IMR-90 (cell line): ENCODE measurements at regions not wholly inside any gene's neighbourhood (a gene's known extent, or its start where the extent isn't known, plus 50 kb on each side); places are given as distances from the start of the nearest gene placed in this dataset.

Experiments used
- ATAC-seq: fragments of 200-7000 bp; cut with Tn5 transposase; 2 replicates; pipeline ENCODE4 v1.9.1; 2020; ENCODE audit warnings: low read depth, mild to moderate bottlenecking, moderate library complexity
- BruUV-seq: library from RNA; stranded (reverse); fragments of 400-500 nt; replicated peaks from 2 replicates; lab custom pipeline; 2021; lab: Mats Ljungman, UMichigan
- CTCF ChIA-PET: fragments of 300-600 bp; formaldehyde crosslinking; extraction: SDS; loops from one replicate; lab custom pipeline; 2021; ENCODE audit warnings: antibody characterized with exemption; lab: Yijun Ruan, JAX
- POLR2A ChIA-PET: fragments of 300-600 bp; sonication (Branson Sonifier 250); formaldehyde crosslinking; loops from one replicate; lab custom pipeline; 2022; ENCODE audit warnings: antibody characterized with exemption; ENCODE audit not compliant: unreplicated experiment; lab: Charles Lee
- DNase-seq: peaks from one replicate; pipeline ENCODE4 v3.0.0; 2013
- H2AFZ ChIP-seq: replicated peaks from 2 replicates; pipeline ENCODE3; 2013; ENCODE audit warnings: low read length, mild to moderate bottlenecking; ENCODE audit not compliant: poor library complexity
- H2AK5ac ChIP-seq: 2 replicates; pipeline ENCODE4 v1.6.1; 2013; ENCODE audit warnings: low read depth, low read length, inconsistent platforms
- H2AK9ac ChIP-seq: replicated peaks from 2 replicates; pipeline ENCODE3; 2013; ENCODE audit warnings: mild to moderate bottlenecking, low read depth, low read length, moderate library complexity; ENCODE audit not compliant: poor library complexity
- H2BK120ac ChIP-seq: 2 replicates; pipeline ENCODE4 v1.6.1; 2013; ENCODE audit warnings: low read depth, low read length, inconsistent platforms
- H2BK15ac ChIP-seq: 3 replicates; pipeline ENCODE4 v1.6.1; 2013; ENCODE audit warnings: low read depth, low read length, inconsistent platforms
- H2BK20ac ChIP-seq: 2 replicates; pipeline ENCODE4 v1.6.1; 2013; ENCODE audit warnings: low read depth, mild to moderate bottlenecking, inconsistent platforms, low read length, moderate library complexity
- H2BK5ac ChIP-seq: 2 replicates; pipeline ENCODE4 v1.6.1; 2013; ENCODE audit warnings: mild to moderate bottlenecking, low read depth, low read length, inconsistent platforms; ENCODE audit not compliant: poor library complexity, severe bottlenecking
- H3K14ac ChIP-seq: replicated peaks from 2 replicates; pipeline ENCODE4 v1.6.1; 2013; ENCODE audit warnings: low read depth, low read length, inconsistent platforms
- H3K18ac ChIP-seq: 2 replicates; pipeline ENCODE4 v1.6.1; 2013; ENCODE audit warnings: low read depth, low read length, control low read depth
- H3K23ac ChIP-seq: 2 replicates; pipeline ENCODE4 v1.6.1; 2013; ENCODE audit warnings: low read depth, low read length, inconsistent platforms
- H3K27ac ChIP-seq: 2 replicates; pipeline ENCODE4 v1.5.1; 2013; ENCODE audit warnings: mild to moderate bottlenecking, control low read depth, low read length; ENCODE audit not compliant: insufficient read depth
- H3K27me3 ChIP-seq: 2 replicates; pipeline ENCODE4 v1.6.1; 2013; ENCODE audit warnings: low read length; ENCODE audit not compliant: control insufficient read depth, insufficient read depth
- H3K36me3 ChIP-seq: 2 replicates; pipeline ENCODE4 v1.6.1; 2013; ENCODE audit warnings: low read length, mixed read lengths; ENCODE audit not compliant: control insufficient read depth, insufficient read depth
- H3K4ac ChIP-seq: 2 replicates; pipeline ENCODE4 v1.6.1; 2013; ENCODE audit warnings: low read depth, low read length, inconsistent platforms
- H3K4me1 ChIP-seq: 2 replicates; pipeline ENCODE4 v1.6.1; 2013; ENCODE audit warnings: low read length, mixed read lengths; ENCODE audit not compliant: control insufficient read depth, insufficient read depth
- H3K4me2 ChIP-seq: 2 replicates; pipeline ENCODE4 v1.6.1; 2013; ENCODE audit warnings: low read depth, mild to moderate bottlenecking, control low read depth, low read length, moderate library complexity
- H3K4me3 ChIP-seq: 2 replicates; pipeline ENCODE4 v1.5.1; 2013; ENCODE audit warnings: low read depth, mild to moderate bottlenecking, control low read depth, low read length, moderate library complexity; ENCODE audit not compliant: insufficient read depth
- H3K56ac ChIP-seq: 2 replicates; pipeline ENCODE4 v1.6.1; 2013; ENCODE audit warnings: low read length, inconsistent platforms; ENCODE audit not compliant: insufficient read depth; ENCODE audit errors: extremely low read depth
- H3K79me1 ChIP-seq, 2 experiments: 2 replicates each; pipeline ENCODE4 v1.6.1; 2013; ENCODE audit warnings: low read length in 2 of 2, inconsistent platforms in 1 of 2, low read depth in 1 of 2
- H3K9ac ChIP-seq: 2 replicates; pipeline ENCODE4 v1.6.1; 2013; ENCODE audit warnings: low read depth, low read length, control low read depth
- H3K9me1 ChIP-seq: 2 replicates; pipeline ENCODE4 v1.6.1; 2013; ENCODE audit warnings: low read length, inconsistent platforms; ENCODE audit not compliant: insufficient read depth
- H3K9me3 ChIP-seq: 2 replicates; pipeline ENCODE4 v1.6.1; 2013; ENCODE audit warnings: low read length; ENCODE audit not compliant: control insufficient read depth, insufficient read depth
- H4K20me1 ChIP-seq: 2 replicates; pipeline ENCODE4 v1.6.1; 2013; ENCODE audit warnings: low read length, inconsistent platforms; ENCODE audit not compliant: insufficient read depth
- H4K5ac ChIP-seq: 2 replicates; pipeline ENCODE4 v1.6.1; 2013; ENCODE audit warnings: mild to moderate bottlenecking, low read depth, low read length, control low read depth
- H4K8ac ChIP-seq, 2 experiments: 2 replicates each; pipeline ENCODE4 v1.6.1; 2013; ENCODE audit warnings: low read depth in 2 of 2, low read length in 2 of 2, control low read depth in 1 of 2, inconsistent platforms in 1 of 2
- H4K91ac ChIP-seq: 2 replicates; pipeline ENCODE4 v1.6.1; 2013; ENCODE audit warnings: low read depth, low read length, inconsistent platforms; ENCODE audit not compliant: insufficient read depth
- BHLHE40 ChIP-seq: fragments of 150-350 bp; IDR thresholded peaks from 2 replicates; pipeline ENCODE4 v1.6.1; 2016; ENCODE audit warnings: mild to moderate bottlenecking, low read depth, low read length
- CEBPB ChIP-seq: IDR thresholded peaks from 2 replicates; pipeline ENCODE4 v1.6.1; 2012; ENCODE audit warnings: low read depth, low read length, improper control_type of control experiment
- MAZ ChIP-seq: IDR thresholded peaks from 2 replicates; pipeline ENCODE4 v1.6.1; 2012; ENCODE audit warnings: low read depth, mild to moderate bottlenecking, low read length, improper control_type of control experiment, moderate library complexity, borderline replicate concordance
- MXI1 ChIP-seq: IDR thresholded peaks from 2 replicates; pipeline ENCODE4 v1.6.1; 2012; ENCODE audit warnings: low read depth, mild to moderate bottlenecking, low read length, moderate library complexity, borderline replicate concordance
- NFE2L2 ChIP-seq: fragments of 150-350 bp; IDR thresholded peaks from 2 replicates; pipeline ENCODE4 v1.6.1; 2016; ENCODE audit warnings: low read depth, mild to moderate bottlenecking, low read length
- RCOR1 ChIP-seq: IDR thresholded peaks from 2 replicates; pipeline ENCODE4 v1.6.1; 2012; ENCODE audit warnings: mild to moderate bottlenecking, low read length, improper control_type of control experiment; ENCODE audit not compliant: insufficient replicate concordance
- RFX5 ChIP-seq: IDR thresholded peaks from 2 replicates; pipeline ENCODE4 v1.8.0; 2012; ENCODE audit warnings: low read depth, mild to moderate bottlenecking, low read length, moderate library complexity
- SMC3 ChIP-seq: fragments of 150-350 bp; IDR thresholded peaks from 2 replicates; pipeline ENCODE4 v1.6.1; 2016; ENCODE audit warnings: low read depth, mild to moderate bottlenecking, antibody characterized with exemption, low read length, moderate library complexity
- WGBS, 2 experiments: methylation state at CpG; one replicate each; pipeline versions ENCODE4 v1.1.5 to v1.1.7; 2013; ENCODE audit warnings: missing lambda C conversion rate in 2 of 2; ENCODE audit not compliant: insufficient read length in 1 of 2; ENCODE audit errors: extremely low coverage in 2 of 2; 5-methylcytosine and 5-hydroxymethylcytosine counted together
- dilution Hi-C: fragments of 300-500 bp; cut with HindIII; formaldehyde crosslinking; loops from one replicate; pipeline ENCODE4 v1.14.3; 2018; ENCODE audit warnings: low sequenced_read_pairs; ENCODE audit not compliant: unreplicated experiment
- in situ Hi-C: fragments of 300-500 bp; cut with MboI; formaldehyde crosslinking; loops from 3 replicates; pipeline ENCODE4 v1.14.3; 2019; ENCODE audit warnings: low sequenced_read_pairs, inconsistent platforms, mixed read lengths
- intact Hi-C: fragments of 100-400 bp; cut with micrococcal nuclease; formaldehyde crosslinking; loops from 2 replicates; pipeline ENCODE4 v1.10.0; 2022
- TF ChIP-seq, protein P1 (sequence below): fragments of 150-350 bp; IDR thresholded peaks from 2 replicates; pipeline ENCODE4 v1.6.1; 2017; ENCODE audit warnings: mild to moderate bottlenecking, antibody characterized with exemption, low read length, low read depth

DNA sequence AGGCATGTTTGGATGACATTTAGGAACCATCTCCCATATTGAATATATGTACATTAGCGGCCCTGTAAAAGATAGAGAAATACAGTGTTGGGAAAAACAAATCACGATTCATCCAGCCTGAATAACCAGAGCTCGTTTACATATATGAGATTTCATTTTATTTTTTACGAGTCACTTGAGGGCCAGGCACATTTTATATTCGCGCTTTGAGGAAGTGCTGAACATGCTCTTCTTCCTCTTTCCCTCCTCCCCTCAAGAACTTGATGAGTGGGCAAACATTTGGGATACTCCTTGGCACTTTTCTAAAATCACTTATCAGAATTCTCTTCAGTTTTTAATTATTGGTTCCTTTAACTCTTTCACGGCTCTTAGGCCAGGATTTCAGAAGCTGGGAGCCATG lies 268.0 kb upstream of the TANK start:
- WGBS, 2 experiments = no CpG with 5 or more reads among the region's 7 CpGs
- H2AK5ac ChIP-seq = no peak overlapping the region
- intact Hi-C loops = no loop called here
- DNase-seq (no peak), ATAC-seq (no peak)
- H3K9me1 ChIP-seq = no peaks in the 10 kb centered on the region
- no peak overlapping the region for H2AK9ac ChIP-seq
- no peak overlapping the region for H3K9ac ChIP-seq
- TF ChIP-seq SMC3 = no peak
- TF ChIP-seq CEBPB = no peak
- TF ChIP-seq, protein P1, sequence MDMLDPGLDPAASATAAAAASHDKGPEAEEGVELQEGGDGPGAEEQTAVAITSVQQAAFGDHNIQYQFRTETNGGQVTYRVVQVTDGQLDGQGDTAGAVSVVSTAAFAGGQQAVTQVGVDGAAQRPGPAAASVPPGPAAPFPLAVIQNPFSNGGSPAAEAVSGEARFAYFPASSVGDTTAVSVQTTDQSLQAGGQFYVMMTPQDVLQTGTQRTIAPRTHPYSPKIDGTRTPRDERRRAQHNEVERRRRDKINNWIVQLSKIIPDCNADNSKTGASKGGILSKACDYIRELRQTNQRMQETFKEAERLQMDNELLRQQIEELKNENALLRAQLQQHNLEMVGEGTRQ = no peak
- no peak for TF ChIP-seq BHLHE40
- TF ChIP-seq RCOR1 = no peak
- no peak for TF ChIP-seq NFE2L2
- no peak for TF ChIP-seq RFX5
- TF ChIP-seq MAZ = no peak
- TF ChIP-seq MXI1 = no peak
- no peak overlapping the region for H3K23ac ChIP-seq
- no peak overlapping the region for H3K27ac ChIP-seq
- in situ Hi-C loops = no loop called here
- no peak overlapping the region for H3K18ac ChIP-seq
- no peak overlapping the region for H2AFZ ChIP-seq
- no peak overlapping the region for H3K4ac ChIP-seq
- H2BK20ac ChIP-seq = no peak overlapping the region
- no peak overlapping the region for H3K56ac ChIP-seq
- dilution Hi-C loops = no loop called here
- no peak overlapping the region for H3K4me3 ChIP-seq
- no peak overlapping the region for H2BK5ac ChIP-seq
- no peak overlapping the region for H4K91ac ChIP-seq
- H2BK120ac ChIP-seq = no peak overlapping the region
- H3K79me1 ChIP-seq = no peaks in the 10 kb centered on the region
- H4K20me1 ChIP-seq = no peaks in the 10 kb centered on the region
- no peaks in the 10 kb centered on the region for H3K4me1 ChIP-seq
- no peaks in the 10 kb centered on the region for H3K9me3 ChIP-seq
- BruUV-seq = no TSS peak
- no peaks in the 10 kb centered on the region for H3K27me3 ChIP-seq
- no peak overlapping the region for H4K5ac ChIP-seq
- H3K14ac ChIP-seq = no peak overlapping the region
- no peak overlapping the region for H2BK15ac ChIP-seq
- H3K4me2 ChIP-seq = no peak overlapping the region
- POLR2A ChIA-PET = no interaction called here
- no peak overlapping the region for H4K8ac ChIP-seq
- CTCF ChIA-PET = no interaction called here
- no peaks in the 10 kb centered on the region for H3K36me3 ChIP-seq
